Adrenal gland (tissue), 9 donors: ENCODE measurements at regions not wholly inside any gene's neighbourhood (a gene's known extent, or its start where the extent isn't known, plus 50 kb on each side); places are given as distances from the start of the nearest gene placed in this dataset.

ENCODE experiments used
- DNase-seq, 7 donors: peaks; one replicate each; pipeline ENCODE4 v3.0.0-alpha.2; 2019 to 2020
- H3K27ac ChIP-seq, 5 donors: fragments of 200-600 bp; sonication (generic) in 4 of 5; 1 replicate in 3 of 5; 2 replicates in 2 of 5; pipeline versions ENCODE4 v1.5.1 to v1.8.0; 2016 to 2020; ENCODE audit warnings: mild to moderate bottlenecking in 1 of 5
- H3K27me3 ChIP-seq: fragments of 200-600 bp; 2 replicates; pipeline ENCODE4 v1.8.0; 2021
- H3K36me3 ChIP-seq, 2 donors: fragments of 200-600 bp; replicated peaks in 1 of 2; 1 replicate in 1 of 2; 2 replicates in 1 of 2; pipeline versions ENCODE4 v1.5.1 to v1.8.0; 2018 to 2022
- H3K4me1 ChIP-seq, 2 donors: fragments of 200-600 bp; replicated peaks in 1 of 2; 1 replicate in 1 of 2; 2 replicates in 1 of 2; pipeline versions ENCODE4 v1.5.1 to v1.8.0; 2018 to 2021
- H3K4me3 ChIP-seq, 4 donors: fragments of 200-600 bp; sonication (generic) in 3 of 4; one replicate each; pipeline ENCODE4 v1.5.1; 2016 to 2018
- H3K9me3 ChIP-seq, 3 donors: fragments of 200-600 bp; sonication (generic) in 1 of 3; replicated peaks in 1 of 3; 1 replicate in 2 of 3; 2 replicates in 1 of 3; pipeline versions ENCODE4 v1.5.1 to v1.8.0; 2016 to 2021
- POLR2A ChIP-seq, 2 donors: fragments of 450-650 bp; IDR thresholded peaks; one replicate each; pipeline ENCODE4 v1.6.1; 2017; ENCODE audit warnings: antibody characterized with exemption in 2 of 2, mild to moderate bottlenecking in 2 of 2, moderate library complexity in 1 of 2
- WGBS, 4 donors: extraction: QIAGEN DNeasy Blood & Tissue Kit in 2 of 4; methylation state at CpG; one replicate each; pipeline versions ENCODE4 v1.1.5 to v1.1.7; 2013 to 2017; 5-methylcytosine and 5-hydroxymethylcytosine counted together
- intact Hi-C, 2 donors: fragments of 100-400 bp; cut with DNase I; formaldehyde crosslinking; loops; one replicate each; pipeline versions ENCODE4 v1.14.1 to v1.15.0; 2022 to 2023
- TF ChIP-seq, protein P1 (sequence below), 6 experiments: fragments of 450-650 bp in 4 of 6; fragments of 200-600 bp in 2 of 6; sonication (generic) in 1 of 6; IDR thresholded peaks; 1 replicate in 5 of 6; 2 replicates in 1 of 6; pipeline versions ENCODE4 v1.5.1 to v1.8.0; 2016 to 2021; ENCODE audit warnings: antibody characterized with exemption in 6 of 6, mild to moderate bottlenecking in 2 of 6, moderate library complexity in 1 of 6
- donor health status: healthy with polysubstance abuse.
- donor health status: Bipolar disorder and iron deficiency.
- donor health status: DM: yes; HTN: yes; CAD: no.
- donor health status: DM: no; HTN: no; CAD: no.
- donor health status: DM: no; HTN: no; CAD: no.

- Histone ChIP-seq H3K27ac (no peak overlapping the region), H3K36me3 (no peaks in the 10 kb centered on the region), H3K4me1 (no peaks in the 10 kb centered on the region), H3K27me3 (no peaks in the 10 kb centered on the region), H3K9me3 (no peaks in the 10 kb centered on the region), H3K4me3 (no peak overlapping the region)
- no peak for DNase-seq
- intact Hi-C loops = no loop called here
- TF ChIP-seq, protein P1, sequence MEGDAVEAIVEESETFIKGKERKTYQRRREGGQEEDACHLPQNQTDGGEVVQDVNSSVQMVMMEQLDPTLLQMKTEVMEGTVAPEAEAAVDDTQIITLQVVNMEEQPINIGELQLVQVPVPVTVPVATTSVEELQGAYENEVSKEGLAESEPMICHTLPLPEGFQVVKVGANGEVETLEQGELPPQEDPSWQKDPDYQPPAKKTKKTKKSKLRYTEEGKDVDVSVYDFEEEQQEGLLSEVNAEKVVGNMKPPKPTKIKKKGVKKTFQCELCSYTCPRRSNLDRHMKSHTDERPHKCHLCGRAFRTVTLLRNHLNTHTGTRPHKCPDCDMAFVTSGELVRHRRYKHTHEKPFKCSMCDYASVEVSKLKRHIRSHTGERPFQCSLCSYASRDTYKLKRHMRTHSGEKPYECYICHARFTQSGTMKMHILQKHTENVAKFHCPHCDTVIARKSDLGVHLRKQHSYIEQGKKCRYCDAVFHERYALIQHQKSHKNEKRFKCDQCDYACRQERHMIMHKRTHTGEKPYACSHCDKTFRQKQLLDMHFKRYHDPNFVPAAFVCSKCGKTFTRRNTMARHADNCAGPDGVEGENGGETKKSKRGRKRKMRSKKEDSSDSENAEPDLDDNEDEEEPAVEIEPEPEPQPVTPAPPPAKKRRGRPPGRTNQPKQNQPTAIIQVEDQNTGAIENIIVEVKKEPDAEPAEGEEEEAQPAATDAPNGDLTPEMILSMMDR (IDR thresholded peaks at IDR 0.05) = no peak
- no peak for TF ChIP-seq POLR2A (IDR thresholded peaks at IDR 0.05)
These were observed 167.1 kb upstream of the AADAT start for GRCh38 chr4:170256807-170257206.

GRCh38 chr4:170248576-170248975 lies 158.8 kb upstream of the AADAT start:
- Histone ChIP-seq H3K27ac (no peak overlapping the region), H3K27me3 (no peaks in the 10 kb centered on the region), H3K4me3 (no peak overlapping the region), H3K4me1 (no peaks in the 10 kb centered on the region), H3K9me3 (no peaks in the 10 kb centered on the region), H3K36me3 (no peaks in the 10 kb centered on the region)
- TF ChIP-seq, protein P1 (IDR thresholded peaks at IDR 0.05) = no peak
- TF ChIP-seq POLR2A (IDR thresholded peaks at IDR 0.05) = no peak
- intact Hi-C loops = no loop called here
- no peak for DNase-seq
- 69 to 78% (median 74%) methylated on average over 3 of the region's 3 CpGs for WGBS, 4 donors

DNA sequence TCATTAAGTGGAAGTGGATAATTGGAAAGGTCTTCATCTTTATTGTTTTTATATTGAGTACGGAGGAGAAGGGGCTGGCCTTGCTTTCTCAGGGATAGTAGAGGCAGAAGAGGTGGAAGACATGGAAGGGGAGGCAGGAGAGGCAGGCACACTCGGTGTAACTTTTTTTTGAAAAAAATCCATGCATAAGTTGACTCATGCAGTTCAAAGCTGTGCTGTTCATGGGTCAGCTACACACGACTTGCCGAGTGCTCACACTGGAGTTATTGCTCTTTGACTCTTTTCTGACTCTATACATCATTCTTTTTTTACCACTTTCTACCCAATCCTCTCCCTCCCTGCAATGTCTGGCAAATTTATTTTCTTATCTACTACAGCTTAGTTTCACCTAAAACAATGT lies 158.3 kb upstream of the AADAT start:
- Histone ChIP-seq H3K36me3 (no peaks in the 10 kb centered on the region), H3K27me3 (no peaks in the 10 kb centered on the region), H3K27ac (no peak overlapping the region), H3K4me1 (no peaks in the 10 kb centered on the region), H3K9me3 (no peaks in the 10 kb centered on the region), H3K4me3 (no peak overlapping the region)
- intact Hi-C loops = no loop called here
- DNase-seq = no peak
- 35 to 49% (median 40%) methylated on average over 4 of the region's 4 CpGs for WGBS, 4 donors
- TF ChIP-seq, protein P1 (IDR thresholded peaks at IDR 0.05) = no peak
- TF ChIP-seq POLR2A (IDR thresholded peaks at IDR 0.05) = no peak

DNA sequence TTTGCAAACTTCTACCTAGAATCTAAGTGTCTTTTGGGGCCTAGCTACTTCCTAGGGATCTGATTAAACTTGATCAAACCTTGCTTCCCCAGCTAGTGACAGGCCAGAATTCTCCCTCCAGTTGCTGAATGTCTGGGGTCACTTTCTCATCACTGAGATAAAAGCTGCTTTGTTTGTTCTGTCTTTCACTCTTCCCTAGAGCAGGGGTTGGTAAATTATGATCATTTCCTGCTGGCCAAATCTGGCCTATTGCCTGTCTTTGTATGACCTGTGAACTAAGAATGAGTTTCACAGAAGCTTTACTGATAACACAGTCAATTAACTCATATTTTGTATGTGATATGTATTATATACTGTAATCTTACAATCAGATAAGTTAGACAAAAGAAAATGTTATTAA lies 157.8 kb upstream of the AADAT start:
- Histone ChIP-seq H3K27ac (no peak overlapping the region), H3K36me3 (no peaks in the 10 kb centered on the region), H3K9me3 (no peaks in the 10 kb centered on the region), H3K4me3 (no peak overlapping the region), H3K27me3 (no peaks in the 10 kb centered on the region), H3K4me1 (no peaks in the 10 kb centered on the region)
- DNase-seq = no peak
- intact Hi-C loops = no loop called here
- TF ChIP-seq, protein P1 (IDR thresholded peaks at IDR 0.05) = no peak
- TF ChIP-seq POLR2A (IDR thresholded peaks at IDR 0.05) = no peak
